ENCODE measurements at regions not wholly inside any gene's neighbourhood (a gene's known extent, or its start where the extent isn't known, plus 50 kb on each side); places are given as distances from the start of the nearest gene placed in this dataset.

DNA sequence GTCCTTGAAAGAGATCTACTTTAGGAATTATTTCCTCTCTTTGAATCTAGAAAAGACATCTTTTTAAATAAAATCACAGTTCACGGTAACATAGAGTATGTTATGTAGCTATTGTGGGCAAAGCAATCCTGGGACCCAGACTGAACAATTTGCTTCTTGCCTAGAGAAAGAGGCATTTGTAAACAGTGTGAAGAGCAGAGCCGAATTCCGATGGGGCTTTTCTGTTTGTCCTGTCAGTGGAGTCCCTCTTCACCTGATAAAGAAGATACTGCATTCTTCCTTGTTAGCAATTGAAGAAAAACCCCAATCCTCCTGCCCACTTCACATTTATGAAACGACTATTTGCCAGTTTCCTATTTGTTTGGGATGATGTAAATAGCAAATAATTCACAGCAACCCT is 462.9 kb downstream of the WDR72 start:
- no peak for DNase-seq

DNA sequence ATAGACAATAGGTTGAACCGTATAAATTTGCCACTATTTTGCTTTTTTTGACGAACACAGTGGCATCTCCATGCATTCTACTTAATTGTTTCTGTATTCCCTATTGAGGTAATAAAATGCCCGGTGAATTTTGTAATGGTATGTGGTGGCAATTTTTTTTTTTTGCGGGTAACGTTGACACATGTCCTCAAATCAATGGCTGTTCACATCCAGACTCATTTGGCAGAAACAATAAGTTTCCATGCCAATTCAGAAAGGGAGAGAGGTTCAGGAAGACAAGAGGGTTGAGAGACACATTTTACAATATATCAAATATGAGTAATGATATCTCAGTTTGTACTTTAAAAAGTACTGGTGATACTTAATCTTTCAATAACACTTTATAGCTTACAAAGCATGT is 463.9 kb downstream of the WDR72 start:
- DNase-seq, result no peak

DNA sequence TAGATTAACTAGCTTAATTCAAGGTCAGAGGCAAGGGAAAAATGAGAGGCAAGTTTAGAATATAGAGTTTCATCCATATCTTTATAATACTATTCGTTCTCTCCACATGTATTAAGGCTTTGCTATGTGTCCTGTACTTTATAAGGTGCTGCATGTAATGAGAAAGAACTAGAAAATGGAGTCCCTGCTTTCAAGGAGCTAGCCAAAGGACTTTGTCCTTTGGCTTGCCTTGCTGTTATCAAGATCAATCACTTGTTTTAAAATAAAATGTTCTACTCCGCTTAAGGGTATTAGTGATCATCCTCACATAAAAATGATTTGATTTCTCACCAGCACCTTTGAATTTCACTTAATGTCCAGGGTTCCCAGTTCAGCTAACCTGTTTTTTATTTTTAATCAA is 470.9 kb downstream of the WDR72 start:
- DNase-seq, result no peak

- DNase-seq, result no peak
Observed at GRCh38 chr15:53274630-53275029, 484.5 kb upstream of the ONECUT1 start.

GRCh38 chr15:53272116-53272515 is 482.0 kb upstream of the ONECUT1 start:
- DNase-seq, result no peak

DNA sequence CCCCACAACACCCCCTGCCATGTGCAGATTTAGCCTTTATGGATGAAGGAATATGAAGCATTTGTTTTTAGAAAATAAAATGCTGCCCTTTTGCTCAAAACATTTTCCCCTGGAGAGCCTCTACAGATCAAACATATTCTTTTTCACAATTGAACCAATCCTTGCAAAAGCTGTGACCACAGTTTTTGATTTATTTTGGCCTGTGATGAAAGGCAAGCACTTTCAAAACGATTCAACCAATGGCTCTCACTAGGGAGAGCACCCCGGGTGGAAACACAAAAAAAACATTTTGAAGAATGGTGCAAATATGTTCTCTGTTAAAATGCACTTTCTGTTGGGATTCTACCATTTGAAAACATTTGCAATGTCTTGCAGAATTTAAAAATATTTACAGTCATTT is 476.0 kb upstream of the ONECUT1 start:
- no peak for DNase-seq

DNA sequence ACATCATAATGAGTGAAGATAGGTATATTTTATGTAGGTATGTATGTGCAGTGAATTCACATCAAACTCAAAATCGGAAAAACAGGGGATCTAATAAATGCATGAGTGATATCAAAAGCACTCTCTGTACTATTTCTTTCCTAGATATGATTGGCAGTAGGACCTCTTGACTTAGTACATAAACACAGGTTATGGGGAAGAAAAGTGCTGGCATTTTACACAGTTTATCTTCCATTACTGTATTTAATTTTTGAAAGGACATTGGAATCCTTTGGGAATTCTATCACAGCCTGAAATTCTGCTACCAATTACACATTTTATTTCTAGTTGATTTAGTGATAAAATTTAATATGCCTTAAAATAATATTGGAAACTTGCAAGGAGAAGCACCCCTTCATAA is 470.5 kb upstream of the ONECUT1 start:
- DNase-seq, result no peak

DNA sequence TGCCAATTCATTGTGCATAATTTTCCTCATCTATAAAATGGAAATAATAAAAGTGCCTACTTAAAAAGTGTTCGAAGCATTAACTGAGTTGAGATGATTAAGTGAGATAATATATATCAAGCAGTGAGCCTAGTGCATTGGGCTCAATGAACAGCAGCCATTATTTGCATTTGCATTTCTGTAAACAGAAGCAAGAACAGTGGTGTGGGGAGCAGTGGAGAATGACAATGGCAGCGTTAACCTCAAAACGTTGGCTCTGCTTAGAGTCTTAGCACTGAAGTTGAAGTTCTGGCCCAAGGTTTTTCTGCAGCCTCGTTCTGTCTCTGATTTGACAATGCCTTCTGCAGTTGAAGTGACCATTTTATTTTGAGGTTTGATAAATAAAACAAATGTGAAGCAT is 466.3 kb upstream of the ONECUT1 start:
- no peak for DNase-seq

DNA sequence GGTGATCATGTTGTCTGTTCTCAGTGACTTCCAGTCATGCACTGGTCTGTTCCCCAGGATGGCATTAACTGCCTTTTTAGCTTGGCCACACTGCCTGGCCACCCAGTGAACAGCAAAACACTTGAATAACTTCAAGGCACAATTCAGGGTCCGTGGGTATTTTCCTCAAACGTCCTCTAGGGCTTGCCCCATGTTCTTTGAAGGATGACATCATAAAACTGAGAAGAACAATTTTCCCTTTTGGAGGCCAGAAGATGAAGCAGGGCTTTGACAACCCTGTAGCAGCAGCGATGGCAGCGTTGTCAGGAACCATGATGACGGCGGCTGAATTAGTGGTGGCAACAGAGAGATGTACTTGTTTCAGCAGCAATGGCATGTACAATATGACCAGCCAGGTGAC is 465.9 kb upstream of the ONECUT1 start:
- DNase-seq, result no peak

- no peak for DNase-seq
Observed at GRCh38 chr15:53251996-53252395, 461.9 kb upstream of the ONECUT1 start.

DNA sequence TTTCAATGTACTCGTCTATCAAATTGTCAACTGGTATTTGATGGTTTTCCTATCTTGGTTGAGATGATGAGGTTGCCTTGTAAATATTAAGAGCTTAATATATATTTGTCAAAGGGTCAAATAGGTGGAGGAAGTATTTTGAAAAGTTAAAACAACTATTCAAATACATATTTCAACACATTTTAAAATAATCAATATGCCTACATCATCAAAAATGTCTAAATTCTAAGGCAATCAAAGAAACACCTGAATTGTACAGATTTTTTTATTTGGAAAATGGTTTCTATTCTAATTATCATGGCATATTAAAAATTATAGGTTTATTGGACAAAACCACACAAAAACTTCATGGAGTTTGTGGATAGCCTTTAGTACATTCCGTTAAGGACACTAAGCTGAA is 461.4 kb upstream of the ONECUT1 start:
- no peak for DNase-seq

GRCh38 chr15:53247041-53247708 is 457.0 kb upstream of the ONECUT1 start:
- no peak for DNase-seq

GRCh38 chr15:53246404-53246803 is 456.3 kb upstream of the ONECUT1 start:
- no peak for DNase-seq

DNA sequence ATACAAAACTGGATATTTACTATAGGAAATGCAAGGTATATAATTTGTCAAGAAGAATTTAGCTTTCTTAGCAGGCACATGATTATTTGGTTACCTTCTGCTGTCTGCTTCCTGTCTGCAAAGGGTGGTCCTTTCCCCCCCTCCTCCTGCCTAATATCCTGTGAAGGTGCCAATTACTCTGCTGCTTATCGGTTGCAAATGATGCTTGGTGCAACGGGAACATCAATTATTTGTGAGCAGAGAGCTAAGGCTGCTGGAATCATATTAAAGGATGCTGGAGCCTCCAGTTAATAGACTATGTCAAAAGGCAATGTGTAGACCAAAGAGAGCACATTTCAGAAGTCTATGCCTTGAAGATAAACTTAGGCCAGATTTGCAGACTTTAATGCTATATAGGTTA is 443.7 kb upstream of the ONECUT1 start:
- DNase-seq, result no peak

DNA sequence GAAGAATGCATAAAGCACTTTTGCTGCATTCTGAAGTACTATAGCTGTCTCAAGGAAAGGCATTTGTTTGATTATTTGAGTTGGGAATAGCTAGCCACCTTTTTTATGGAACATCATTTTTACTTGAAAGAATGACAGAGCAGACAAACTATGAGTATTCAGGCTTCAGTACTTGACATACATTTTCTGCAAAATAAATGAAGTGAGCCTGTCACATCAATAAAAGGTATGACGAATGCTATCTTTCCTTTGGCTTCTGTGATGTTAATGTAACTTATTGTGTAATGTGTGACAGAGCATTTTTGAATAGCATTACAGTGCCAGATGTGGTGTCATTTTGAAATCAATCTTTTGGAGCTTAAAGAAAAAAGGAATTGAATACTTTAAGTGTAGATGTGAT is 440.3 kb upstream of the ONECUT1 start:
- no peak for DNase-seq

DNA sequence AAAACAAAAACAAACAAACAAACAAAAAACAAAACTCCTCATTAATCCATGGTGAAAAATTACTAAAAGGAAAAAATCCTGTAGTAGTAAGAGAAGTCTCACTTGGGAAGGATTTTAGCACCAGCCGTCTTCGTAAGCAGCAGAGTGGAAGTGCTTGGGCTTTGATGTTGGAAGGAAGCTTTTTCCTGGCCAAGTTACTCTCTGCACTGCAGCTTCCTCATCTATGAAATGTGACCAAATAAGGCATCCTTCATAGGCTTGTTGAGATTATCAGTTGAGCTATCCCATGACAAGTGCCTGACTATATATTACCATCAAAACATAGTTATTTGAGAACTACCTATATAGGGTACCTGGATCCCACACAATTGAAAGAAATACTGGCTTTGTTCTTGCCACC is 436.4 kb upstream of the ONECUT1 start:
- no peak for DNase-seq

GRCh38 chr15:53225781-53226180 is 435.6 kb upstream of the ONECUT1 start:
- DNase-seq, result no peak

DNA sequence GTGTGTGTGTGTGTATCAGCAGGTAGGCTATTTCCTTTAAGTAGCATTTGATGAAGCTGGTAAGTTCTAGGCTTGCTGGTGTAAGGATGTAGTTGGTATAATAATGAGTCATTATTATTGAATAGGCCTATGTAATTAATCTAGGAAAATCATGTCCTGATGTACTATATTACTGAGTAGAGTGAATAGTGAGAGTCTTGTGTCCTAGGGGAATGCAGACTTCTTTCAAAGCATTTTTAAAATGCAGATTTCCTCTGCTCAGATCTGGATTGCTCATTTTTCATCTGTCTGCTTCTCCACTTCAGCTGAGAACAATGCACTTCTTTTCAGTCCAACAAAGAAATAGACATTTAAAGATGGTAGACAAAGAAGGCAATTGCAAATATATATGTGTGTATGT is 434.2 kb upstream of the ONECUT1 start:
- DNase-seq, result no peak

- DNase-seq, result no peak
Observed at GRCh38 chr15:53223815-53224214, 433.7 kb upstream of the ONECUT1 start.

DNA sequence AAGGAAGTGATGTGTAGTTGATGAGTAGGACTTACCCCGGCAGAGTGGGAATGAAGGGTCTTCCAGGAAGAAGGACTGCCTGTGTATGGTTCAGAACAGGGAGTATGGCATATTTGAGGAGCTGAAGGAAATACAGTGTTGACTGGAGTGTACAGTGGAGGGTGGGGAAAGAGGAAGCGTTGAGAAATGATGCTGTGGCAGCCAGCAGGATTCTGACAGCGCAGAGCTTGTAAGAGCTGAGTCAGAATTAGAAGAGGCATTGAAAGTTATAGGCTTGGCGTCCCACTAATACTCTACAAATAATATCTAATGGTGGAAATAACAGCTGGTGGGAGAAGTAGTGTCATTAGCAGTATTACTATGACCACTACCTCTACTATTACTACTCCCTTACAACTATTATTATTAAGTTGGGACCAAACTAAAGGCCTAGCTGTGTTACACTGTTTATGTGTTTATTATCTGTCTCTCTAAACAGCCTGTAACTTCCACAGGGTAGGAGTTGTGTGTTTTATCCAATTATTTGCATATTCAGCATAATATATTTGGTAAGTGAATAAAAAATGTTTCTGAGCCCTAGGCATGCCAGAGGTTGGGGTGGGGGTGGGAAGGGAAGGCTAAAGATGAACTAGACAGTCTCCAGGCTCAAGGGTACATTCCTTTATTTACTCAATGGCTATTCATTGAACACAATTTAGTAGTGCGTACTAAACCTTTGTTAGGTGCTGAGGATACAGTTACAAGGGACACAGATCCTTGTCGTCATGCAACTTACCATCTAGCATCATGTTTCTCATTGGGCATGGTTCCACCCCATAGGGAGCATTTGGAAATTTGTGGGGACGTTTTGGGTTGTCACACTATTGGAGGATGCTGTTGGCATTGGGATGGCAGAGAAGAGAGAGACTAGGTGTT is 428.8 kb upstream of the ONECUT1 start:
- no peak for DNase-seq

DNA sequence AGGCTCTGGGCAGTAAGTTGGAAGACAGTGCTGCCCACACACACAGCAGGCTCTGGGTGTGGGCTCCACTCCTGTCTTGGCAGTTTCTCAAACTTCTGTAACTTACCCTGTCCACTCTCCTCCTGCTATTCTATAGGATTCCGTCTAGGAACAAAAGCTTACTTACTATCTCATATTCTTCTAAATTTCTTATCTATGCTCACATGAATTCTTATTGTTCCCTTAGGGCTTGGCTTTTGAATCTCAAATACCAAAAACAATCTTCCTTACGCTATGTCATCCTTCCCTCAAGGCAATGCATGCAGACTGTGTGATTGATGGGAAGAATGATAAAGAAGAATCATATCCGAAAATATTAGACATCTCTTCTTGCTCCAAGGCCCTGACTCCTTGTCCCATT is 425.9 kb upstream of the ONECUT1 start:
- DNase-seq, result no peak

GRCh38 chr15:53213336-53213735 is 423.2 kb upstream of the ONECUT1 start:
- DNase-seq, result no peak

- no peak for DNase-seq
Observed at GRCh38 chr15:53212785-53213184, 422.6 kb upstream of the ONECUT1 start.

- no peak for DNase-seq
Observed at GRCh38 chr15:53210653-53211052, 420.5 kb upstream of the ONECUT1 start.

Data from 8988T (cell line).